ENCODE measurements at regions not wholly inside any gene's neighbourhood (a gene's known extent, or its start where the extent isn't known, plus 50 kb on each side); places are given as distances from the start of the nearest gene placed in this dataset.

DNA sequence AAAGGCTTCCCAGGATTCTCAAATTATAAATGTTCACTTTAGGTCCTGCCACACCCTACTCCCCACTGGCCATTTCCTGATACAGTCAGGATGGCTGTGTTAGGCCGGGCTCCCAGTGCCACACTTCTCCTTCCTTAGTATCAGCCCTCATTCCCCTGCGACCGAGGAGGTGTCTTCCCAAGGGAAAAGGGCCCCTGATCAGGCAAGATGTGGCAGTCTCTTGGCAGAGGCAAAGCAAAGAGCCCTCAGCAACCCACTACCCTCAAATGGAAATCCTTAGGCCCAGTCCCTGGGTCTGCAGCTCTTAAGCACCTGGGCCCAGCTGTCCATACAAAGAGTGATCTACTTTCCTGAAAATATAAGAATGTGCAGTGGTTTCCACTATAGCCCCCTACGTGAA, 96.5 kb upstream of the VASH1 start:
- DNase-seq (ENCODE audit: low spot score): no peak

- no peak for DNase-seq (ENCODE audit: low spot score)
Measured at GRCh38 chr14:76666746-76667145, 94.5 kb upstream of the VASH1 start.

DNA sequence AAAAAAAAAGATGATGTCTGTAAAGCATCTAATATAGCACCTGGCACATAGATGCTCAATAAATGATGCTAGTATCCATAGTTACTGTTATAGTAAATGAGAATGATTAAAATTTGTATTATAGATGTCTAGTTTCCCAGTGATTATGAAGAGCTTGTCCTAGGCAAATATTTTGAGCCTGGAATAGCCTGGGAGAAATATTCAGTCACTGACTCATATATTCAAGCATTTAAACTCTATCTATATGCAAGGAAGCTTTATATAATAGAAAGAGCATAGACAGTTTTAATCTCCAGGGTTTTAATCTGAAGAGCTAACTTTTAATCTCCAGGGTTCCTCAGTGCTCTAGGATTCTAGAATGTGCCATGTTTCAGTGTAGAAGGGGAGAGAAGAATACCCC, 91.5 kb upstream of the VASH1 start:
- no peak for DNase-seq (ENCODE audit: low spot score)

DNA sequence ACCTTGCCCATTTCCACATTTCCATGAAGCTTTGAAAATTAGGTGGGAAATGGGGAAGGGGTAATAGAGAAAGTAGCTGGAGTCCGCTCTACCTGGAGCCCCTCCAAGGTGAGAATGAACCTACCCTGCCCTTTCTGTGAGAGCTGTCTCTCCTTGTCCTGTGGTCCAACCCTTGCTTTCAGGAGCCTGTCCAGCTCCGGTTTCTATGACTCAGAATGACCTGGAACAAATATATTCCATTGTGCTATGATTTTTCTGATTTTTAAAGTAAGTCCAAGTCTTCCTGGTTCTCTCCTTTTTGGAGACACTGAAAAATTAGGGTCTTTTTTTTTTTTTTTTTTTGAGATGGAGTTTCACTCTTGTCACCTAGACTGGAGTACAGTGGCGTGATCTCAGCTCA, 89.1 kb upstream of the VASH1 start:
- DNase-seq (ENCODE audit: low spot score): no peak

DNA sequence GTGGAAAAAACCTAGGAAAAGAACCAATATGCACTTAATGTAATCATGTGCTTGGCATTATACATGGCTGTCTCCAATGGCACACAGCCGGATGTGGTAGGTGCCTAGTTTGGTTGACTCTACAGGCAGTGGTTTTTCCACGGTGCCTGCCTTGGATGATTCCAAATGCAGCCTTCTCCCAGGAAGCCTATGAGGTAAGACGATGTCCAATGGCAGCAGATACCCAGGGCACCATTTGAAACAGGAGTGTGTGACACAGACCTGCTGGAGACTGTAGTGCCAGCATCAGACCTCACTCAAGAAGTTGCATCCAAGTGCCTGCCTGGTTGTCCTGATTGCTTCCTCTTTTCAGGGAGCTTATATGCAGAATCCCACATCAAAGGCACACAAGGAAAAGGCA, 88.0 kb upstream of the VASH1 start:
- no peak for DNase-seq (ENCODE audit: low spot score)

DNA sequence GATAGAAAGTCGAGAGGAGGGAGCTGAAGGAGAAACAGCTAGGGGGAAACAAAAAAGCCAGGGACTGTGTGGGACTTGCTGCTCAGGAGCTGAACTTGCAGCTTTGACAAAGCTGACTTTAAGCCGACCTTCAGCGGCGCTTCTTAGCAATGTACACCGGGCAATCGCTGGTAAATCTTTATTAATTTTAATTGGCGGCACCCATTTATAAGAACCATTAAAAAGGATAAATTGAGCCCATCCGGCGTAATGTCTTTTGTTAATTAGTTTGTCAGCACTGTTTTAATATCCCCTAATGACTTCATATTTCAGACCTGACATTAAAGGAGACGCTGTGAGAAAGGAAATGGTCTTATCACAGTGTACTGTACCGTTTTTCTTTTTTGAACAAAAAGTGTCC, 86.2 kb upstream of the VASH1 start:
- DNase-seq (ENCODE audit: low spot score): no peak

GRCh38 chr14:76676539-76676938, 84.7 kb upstream of the VASH1 start:
- no peak for DNase-seq (ENCODE audit: low spot score)

DNA sequence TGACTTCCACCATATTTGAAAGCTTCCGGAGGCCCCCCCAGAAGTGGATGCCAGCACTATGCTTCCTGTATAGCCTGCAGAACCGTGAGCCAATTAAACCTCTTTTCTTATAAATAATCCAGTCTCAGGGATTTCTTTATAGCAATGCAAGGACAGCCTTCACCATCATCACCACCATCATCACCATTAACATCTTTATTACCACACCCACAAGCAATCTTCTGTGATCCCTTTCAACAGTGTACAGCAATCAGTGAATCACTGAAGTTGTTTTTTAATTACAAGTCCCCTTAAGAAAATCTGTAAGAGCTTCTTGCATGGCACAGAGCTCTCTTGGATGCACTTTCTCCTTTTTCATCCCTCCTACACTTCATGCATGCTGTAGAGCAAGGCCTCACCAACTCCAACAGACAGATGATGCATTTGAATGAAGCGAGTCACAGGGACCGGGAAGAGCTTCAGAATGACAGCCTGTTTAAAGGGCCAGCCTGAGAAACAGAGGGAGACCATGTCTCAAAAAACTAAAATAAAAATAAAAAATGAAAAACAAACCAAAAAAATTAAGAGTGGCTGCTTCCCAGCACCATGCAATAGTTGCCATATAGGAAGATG, 83.6 kb upstream of the VASH1 start:
- no peak for DNase-seq (ENCODE audit: low spot score)

GRCh38 chr14:76678244-76678800, 82.9 kb upstream of the VASH1 start:
- DNase-seq (ENCODE audit: low spot score): no peak

GRCh38 chr14:76682367-76682766, 78.9 kb upstream of the VASH1 start:
- no peak for DNase-seq (ENCODE audit: low spot score)

GRCh38 chr14:76686646-76687045, 74.6 kb upstream of the VASH1 start:
- no peak for DNase-seq (ENCODE audit: low spot score)

DNA sequence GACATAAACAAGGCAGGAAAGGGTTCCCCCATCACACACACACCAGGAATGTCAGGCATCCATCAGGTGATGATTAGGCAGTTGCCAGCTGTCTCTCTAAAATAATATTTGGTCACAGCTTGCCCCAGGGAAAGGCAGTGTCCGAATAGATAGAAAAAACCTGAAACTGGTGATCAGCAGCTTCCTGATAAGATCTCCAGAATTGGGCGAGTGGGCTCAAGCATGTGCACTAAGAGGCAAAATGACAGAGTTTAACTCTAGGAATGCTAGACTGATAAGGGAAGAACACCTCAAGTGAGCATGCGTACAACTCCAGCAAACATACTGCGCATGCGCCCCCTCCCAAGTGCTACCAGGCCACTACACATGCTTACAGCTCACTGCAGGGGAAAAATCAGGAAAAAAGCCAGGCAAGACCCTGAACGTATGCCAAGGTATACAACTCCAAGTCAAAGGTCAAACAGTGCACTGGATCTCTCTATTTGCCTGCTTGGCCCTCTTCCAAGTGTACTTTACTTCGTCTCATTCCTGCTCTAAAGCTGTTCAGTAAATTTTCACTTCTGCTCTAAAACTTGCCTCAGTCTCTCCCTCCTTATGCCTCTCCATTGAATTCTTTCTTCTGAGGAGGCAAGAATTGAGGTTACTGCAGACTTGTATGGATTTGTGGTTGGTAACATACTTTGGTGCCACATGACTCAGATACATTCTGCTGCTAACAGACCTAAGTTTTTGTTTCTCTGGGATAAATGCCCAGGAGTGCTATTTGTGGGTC, 73.5 kb upstream of the VASH1 start:
- DNase-seq (ENCODE audit: low spot score): no peak

DNA sequence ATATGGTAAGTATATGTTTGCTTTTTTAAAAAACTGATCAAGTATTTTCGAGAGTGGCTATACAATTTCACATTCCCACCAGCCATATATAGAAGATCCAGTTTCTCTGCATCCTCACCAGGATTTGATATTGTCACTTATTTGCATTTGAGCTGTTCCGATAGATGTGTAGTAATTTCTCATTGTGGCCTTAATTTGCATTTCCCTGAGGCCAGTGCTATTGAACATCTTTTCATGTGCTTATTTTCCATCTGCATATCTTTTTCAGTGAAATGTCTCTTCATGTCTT, 72.9 kb upstream of the VASH1 start:
- DNase-seq (ENCODE audit: low spot score): no peak

- no peak for DNase-seq (ENCODE audit: low spot score)
Measured at GRCh38 chr14:76690502-76691105, 70.7 kb upstream of the VASH1 start.

DNA sequence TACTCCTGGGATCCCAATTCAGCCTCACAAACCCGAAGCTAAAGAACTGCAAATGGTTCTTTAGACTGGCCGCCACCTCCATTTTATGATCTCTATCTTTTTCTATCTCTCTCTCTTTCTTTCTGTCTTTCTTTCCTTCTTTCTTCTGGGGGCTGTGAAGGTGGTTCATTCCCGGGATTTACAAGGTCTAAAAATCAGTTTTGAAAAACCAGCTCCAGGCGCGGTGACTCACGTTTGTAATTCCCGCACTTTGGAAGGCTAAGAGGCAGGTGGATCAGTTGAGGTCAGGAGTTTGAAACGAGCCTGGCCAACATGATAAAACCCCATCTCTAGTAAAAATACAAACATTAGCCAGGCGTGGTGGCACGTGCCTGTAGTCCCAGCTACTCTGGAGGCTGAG, 67.2 kb upstream of the VASH1 start:
- DNase-seq (ENCODE audit: low spot score): no peak

- DNase-seq (ENCODE audit: low spot score): no peak
Measured at GRCh38 chr14:76695263-76695920, 65.9 kb upstream of the VASH1 start.

DNA sequence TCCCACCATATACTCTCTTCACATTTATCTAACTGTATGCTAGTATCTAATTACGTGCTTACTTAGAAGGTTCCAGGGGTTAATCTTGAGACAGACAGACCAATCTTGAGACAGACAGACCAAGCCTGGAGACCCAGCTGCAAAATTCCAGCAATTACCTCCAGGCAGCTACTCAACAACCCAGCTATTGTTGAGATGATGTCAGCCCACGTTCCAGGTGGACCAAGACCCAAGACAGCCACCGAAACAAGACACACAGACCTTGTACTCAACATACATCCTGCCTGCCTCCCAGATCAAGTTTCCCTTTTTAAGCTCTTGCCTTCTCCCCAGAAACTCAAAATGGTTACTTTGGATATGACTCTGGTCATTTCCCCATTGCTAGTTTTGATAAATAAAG, 64.9 kb upstream of the VASH1 start:
- DNase-seq (ENCODE audit: low spot score): no peak

DNA sequence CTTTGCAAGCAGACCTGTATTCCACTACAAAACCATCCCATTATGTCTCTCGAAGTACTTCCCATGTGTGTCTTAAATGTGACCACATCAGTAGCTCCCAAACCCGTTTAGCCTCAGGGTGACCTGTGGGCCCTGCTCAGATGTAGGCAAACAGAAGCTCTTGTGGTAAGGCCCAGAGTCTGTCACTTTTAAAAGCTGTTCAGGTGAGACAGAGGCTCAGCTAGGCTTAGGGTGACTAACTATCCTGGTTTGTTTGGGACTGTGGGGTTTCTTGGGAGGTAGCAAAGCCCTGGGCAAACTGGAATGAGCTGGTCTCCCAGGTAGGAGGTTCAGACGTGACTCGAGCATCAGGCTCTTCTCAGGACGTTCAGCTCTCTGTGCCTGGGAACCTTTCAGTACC, 64.5 kb upstream of the VASH1 start:
- no peak for DNase-seq (ENCODE audit: low spot score)

- no peak for DNase-seq (ENCODE audit: low spot score)
Measured at GRCh38 chr14:76697246-76697905, 63.9 kb upstream of the VASH1 start.

DNA sequence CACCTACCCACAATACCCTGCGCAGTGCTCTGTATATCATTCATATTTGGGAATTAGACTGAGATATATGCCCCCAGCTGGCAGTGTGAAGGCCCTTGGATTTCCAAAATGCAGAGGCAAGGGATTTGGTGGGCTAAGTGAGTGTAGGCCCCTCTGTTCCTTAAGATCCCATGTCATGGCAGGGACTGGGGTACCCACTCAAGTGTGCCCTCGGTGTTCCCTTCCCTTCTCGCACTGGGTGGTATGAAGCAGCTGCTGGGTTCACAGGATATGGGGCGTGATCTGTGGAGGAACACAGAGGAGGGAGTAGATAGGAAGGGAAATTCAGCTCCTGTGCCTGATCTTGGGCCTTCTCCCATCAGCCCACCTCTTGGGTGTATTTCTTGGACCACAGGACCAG, 63.1 kb upstream of the VASH1 start:
- no peak for DNase-seq (ENCODE audit: low spot score)

GRCh38 chr14:76698631-76699030, 62.6 kb upstream of the VASH1 start:
- no peak for DNase-seq (ENCODE audit: low spot score)

GRCh38 chr14:76699209-76699938, 61.9 kb upstream of the VASH1 start:
- no peak for DNase-seq (ENCODE audit: low spot score)

All from CD4-positive, alpha-beta T cell treated with Interleukin-2 at 100 ng/mL for 4 hours (primary cell).